ENCODE measurements at regions not wholly inside any gene's neighbourhood (a gene's known extent, or its start where the extent isn't known, plus 50 kb on each side); places are given as distances from the start of the nearest gene placed in this dataset.

- TF ChIP-seq CTCF (IDR thresholded peaks at IDR 0.05; ENCODE audit: low read depth, low read length, poor library complexity, severe bottlenecking), result no peak
- TF ChIP-seq EZH2phosphoT487 (IDR thresholded peaks at IDR 0.05; ENCODE audit: borderline replicate concordance, low read length), result no peak
These were observed 242.0 kb downstream of the BCOR start for GRCh38 chrX:39855748-39856129.

All from DOHH2 (cell line).